ENCODE measurements at regions not wholly inside any gene's neighbourhood (a gene's known extent, or its start where the extent isn't known, plus 50 kb on each side); places are given as distances from the start of the nearest gene placed in this dataset.

DNA sequence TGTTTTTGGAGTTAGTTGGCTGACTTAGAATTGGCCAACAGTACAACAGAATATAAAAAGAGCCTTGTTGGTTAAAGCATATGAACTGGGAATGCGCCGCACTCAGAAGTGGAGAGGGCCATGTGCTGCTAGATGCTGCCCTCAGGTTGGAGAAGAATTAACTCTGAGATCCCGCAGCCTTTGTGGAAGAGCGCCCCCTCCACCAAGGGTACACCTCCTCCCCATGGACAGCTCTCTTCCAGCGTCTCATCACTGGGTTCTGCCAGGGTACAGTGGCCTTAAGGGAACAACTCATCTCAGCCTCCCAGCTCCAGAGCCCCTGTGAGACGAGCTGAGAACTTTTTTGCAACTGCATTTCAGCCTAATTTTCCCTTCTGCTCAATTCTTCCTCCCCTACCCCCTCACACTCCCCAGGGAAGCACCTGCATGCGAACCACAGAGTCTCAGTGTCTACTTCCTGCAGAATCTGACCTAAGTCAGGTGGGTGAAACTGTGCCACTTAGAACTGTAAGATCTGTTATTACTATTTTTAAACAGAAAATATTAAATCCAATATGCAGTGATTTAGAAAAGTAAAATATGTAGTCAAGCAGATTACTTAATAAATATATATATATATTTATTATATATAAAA lies 380.6 kb downstream of the RAB28 start:
- DNase-seq (ENCODE audit: low spot score) = no peak
- TF ChIP-seq, protein P1, sequence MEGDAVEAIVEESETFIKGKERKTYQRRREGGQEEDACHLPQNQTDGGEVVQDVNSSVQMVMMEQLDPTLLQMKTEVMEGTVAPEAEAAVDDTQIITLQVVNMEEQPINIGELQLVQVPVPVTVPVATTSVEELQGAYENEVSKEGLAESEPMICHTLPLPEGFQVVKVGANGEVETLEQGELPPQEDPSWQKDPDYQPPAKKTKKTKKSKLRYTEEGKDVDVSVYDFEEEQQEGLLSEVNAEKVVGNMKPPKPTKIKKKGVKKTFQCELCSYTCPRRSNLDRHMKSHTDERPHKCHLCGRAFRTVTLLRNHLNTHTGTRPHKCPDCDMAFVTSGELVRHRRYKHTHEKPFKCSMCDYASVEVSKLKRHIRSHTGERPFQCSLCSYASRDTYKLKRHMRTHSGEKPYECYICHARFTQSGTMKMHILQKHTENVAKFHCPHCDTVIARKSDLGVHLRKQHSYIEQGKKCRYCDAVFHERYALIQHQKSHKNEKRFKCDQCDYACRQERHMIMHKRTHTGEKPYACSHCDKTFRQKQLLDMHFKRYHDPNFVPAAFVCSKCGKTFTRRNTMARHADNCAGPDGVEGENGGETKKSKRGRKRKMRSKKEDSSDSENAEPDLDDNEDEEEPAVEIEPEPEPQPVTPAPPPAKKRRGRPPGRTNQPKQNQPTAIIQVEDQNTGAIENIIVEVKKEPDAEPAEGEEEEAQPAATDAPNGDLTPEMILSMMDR (IDR thresholded peaks at IDR 0.05) = no peak
- ATAC-seq (ENCODE audit: low FRiP score) = no peak

DNA sequence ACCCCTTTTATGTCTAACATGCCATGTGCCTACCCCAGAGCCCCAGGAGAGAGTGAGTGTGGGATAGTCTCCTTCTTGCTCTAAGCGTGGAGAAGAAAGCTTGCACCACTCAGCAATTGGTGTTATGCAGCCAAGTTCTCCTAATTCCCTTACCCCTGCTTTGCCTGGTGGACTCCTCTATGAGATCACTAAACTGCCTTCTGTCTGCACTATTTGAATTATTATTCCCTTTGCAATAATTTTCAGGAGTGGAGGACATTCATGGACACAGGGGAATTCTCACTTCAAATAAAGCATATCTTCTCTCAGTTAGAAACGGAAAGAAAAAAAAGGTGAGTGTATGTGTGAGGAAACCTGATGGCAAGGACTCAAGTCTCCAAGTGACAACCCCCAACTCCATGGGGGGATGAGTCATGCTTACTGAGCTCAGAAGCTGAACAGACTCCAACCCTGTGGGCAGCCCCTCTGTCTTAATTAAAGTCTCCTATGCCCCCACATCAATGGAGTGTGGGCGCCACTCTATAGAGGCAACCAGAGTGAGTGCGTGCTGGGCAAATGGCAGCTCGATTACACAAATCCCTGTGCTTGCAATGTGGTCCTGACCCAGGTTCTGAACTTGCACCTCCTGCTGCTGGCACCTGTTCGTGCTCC lies 381.9 kb downstream of the RAB28 start:
- no peak for ATAC-seq (ENCODE audit: low FRiP score)
- TF ChIP-seq, protein P1 (IDR thresholded peaks at IDR 0.05) = no peak
- no peak for DNase-seq (ENCODE audit: low spot score)

DNA sequence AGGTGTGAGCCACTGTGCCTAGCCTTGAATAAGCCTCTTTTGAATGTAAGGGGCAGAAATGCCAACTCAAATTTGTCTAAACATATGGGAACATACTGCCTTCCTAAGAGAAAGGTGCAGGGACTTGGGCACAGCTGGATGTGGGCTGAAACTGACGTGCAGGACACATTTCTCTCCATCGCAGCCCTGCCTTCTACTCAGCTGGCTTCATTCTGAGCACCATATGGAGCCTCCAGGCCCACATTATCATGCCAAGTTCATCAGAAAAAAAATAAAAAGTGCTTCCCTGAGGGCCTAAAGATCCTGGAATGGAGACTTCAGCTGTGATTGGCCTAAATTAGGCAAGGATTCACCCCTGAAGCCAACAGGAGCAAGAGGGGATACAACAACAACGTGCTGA lies 386.2 kb downstream of the RAB28 start:
- DNase-seq (ENCODE audit: low spot score) (no peak), ATAC-seq (ENCODE audit: low FRiP score) (no peak)
- TF ChIP-seq, protein P1 (IDR thresholded peaks at IDR 0.05) = no peak

DNA sequence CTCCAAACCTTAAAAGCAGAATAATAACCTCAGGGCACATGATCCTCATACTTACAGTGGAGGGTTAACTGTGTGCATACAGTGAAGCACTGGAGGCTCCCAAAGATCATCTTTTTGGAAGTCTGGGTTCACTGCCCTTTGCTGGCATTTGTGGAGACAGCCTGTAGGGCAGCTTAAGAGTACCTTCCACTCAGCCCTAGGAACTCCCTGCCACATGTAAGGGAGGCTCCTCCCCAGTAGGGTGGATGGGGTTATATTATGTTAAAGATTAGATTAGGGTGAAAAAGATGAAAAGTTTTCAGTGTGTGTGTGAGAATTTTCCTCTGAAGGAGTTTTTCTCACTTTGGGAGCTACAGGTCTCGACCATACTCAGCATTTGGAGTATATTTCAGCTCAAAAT lies 388.4 kb downstream of the RAB28 start:
- ATAC-seq (ENCODE audit: low FRiP score) = no peak
- DNase-seq (ENCODE audit: low spot score) = no peak
- TF ChIP-seq, protein P1 (IDR thresholded peaks at IDR 0.05) = no peak

DNA sequence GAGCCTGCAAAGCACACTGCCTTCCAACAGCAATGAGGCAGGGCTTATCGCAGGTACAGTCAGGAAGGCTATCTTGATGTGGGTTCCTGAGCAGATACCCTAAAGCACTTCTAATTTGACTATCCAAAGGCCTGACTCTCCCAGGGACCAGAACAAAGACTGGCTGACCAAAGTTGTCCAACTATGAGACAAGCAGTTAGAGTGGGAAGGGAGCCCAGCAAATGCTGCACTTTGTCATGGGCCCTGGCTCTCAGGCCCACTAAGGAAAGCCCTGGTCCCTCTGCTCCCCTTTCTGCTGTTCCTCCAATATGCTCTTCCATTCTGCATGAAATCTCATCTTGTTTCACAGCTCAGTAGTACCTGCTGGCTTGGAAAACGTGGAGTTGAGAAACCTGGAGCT lies 391.0 kb downstream of the RAB28 start:
- TF ChIP-seq, protein P1 (IDR thresholded peaks at IDR 0.05) = no peak
- ATAC-seq (ENCODE audit: low FRiP score) = no peak

DNA sequence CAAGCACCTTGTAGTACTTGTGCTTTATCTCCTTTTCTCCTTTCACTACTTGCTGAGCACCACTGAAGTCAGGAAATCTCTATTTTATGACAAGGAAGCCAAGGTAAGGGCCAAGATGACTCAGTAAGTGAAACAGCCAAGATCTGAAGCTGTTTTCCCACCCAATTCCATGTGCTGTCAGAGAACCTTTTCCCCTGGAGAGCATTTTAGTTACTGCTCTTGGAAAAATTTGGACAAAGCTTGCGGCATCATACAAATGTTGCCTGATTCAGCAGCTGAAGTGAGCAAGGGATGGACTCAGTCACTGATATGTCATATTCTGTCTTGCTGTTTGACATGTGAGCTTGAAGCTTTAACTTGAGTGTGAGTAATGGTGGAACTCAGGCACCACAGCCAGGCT lies 391.4 kb downstream of the RAB28 start:
- peak; percentile 80 for ATAC-seq (ENCODE audit: low FRiP score)
- TF ChIP-seq, protein P1 (IDR thresholded peaks at IDR 0.05) = no peak
- DNase-seq (ENCODE audit: low spot score) = no peak

More for the DNA sequence above, 391.0 kb downstream of the RAB28 start:
- DNase-seq (ENCODE audit: low spot score) = no peak

DNA sequence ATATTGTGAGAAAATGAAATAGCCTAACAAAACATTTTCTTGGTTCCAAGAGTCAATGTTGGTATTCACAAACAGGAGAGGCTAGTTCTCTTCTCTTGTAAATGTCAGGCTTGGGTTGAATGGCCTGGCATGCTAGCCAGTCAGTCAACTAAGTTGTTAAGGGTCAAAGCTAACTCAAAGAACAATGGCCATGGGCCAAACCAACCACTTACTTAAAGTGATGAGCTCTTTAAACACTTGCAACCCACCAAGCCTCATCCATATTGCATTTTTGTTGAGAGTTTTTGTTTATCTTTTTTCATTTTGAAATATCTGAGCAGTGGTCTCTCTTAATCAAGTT lies 394.5 kb downstream of the RAB28 start:
- ATAC-seq (ENCODE audit: low FRiP score) (no peak), DNase-seq (ENCODE audit: low spot score) (no peak)
- TF ChIP-seq, protein P1 (IDR thresholded peaks at IDR 0.05) = no peak
